GM12873 (cell line): ENCODE measurements at regions not wholly inside any gene's neighbourhood (a gene's known extent, or its start where the extent isn't known, plus 50 kb on each side); places are given as distances from the start of the nearest gene placed in this dataset.

Source experiments
- TF ChIP-seq, protein P1 (sequence below): IDR thresholded peaks from 2 replicates; pipeline ENCODE4 v1.5.1; 2012; ENCODE audit warnings: low read depth, mild to moderate bottlenecking, moderate library complexity, low read length, control low read depth; ENCODE audit not compliant: insufficient read depth; ENCODE audit errors: missing control alignments

DNA sequence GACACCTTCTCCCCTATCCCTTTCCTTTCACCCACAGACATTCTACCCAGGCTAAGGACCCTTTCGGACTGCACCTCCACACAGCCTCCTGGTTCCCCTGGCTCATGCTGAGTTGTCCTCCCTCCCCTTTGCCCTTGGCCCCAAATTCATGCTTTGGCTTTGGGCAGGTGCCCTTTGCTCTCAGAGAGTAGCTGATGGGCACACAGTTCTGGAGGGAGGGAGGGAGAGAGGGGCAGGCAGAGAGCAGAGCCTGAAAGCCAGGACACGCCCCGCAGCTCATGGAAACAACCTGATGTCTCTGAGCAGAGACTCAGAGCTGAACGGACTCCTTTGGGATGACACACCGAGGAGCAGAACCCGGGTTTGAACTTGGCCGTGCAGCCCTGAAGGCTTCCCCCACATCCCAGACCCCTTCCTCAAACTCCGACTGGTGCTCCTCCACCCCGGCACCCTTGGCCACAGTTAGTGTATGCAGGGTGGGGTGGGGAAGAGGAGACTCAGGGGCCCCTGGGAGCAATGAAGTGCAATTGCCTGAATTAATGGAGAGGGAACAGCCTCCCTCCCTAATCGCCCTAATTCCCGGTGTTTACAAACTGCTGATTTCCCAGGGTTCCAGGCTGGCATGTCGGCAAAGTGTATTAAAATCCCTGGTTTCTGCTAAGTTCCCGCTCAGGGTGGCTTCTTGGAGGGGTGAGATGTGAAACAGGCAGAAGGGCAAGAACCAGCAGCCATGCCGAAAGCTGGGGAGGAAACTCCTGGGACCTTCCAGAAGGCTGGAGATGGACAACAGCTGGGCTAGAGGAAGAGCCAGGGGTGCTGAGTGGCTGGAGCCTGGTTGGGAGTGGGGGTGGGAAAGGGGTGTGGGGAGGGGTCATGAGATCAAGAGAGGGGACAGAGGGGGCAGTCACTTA is 71.2 kb upstream of the SHISAL1 start:
- TF ChIP-seq, protein P1, sequence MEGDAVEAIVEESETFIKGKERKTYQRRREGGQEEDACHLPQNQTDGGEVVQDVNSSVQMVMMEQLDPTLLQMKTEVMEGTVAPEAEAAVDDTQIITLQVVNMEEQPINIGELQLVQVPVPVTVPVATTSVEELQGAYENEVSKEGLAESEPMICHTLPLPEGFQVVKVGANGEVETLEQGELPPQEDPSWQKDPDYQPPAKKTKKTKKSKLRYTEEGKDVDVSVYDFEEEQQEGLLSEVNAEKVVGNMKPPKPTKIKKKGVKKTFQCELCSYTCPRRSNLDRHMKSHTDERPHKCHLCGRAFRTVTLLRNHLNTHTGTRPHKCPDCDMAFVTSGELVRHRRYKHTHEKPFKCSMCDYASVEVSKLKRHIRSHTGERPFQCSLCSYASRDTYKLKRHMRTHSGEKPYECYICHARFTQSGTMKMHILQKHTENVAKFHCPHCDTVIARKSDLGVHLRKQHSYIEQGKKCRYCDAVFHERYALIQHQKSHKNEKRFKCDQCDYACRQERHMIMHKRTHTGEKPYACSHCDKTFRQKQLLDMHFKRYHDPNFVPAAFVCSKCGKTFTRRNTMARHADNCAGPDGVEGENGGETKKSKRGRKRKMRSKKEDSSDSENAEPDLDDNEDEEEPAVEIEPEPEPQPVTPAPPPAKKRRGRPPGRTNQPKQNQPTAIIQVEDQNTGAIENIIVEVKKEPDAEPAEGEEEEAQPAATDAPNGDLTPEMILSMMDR: no peak

DNA sequence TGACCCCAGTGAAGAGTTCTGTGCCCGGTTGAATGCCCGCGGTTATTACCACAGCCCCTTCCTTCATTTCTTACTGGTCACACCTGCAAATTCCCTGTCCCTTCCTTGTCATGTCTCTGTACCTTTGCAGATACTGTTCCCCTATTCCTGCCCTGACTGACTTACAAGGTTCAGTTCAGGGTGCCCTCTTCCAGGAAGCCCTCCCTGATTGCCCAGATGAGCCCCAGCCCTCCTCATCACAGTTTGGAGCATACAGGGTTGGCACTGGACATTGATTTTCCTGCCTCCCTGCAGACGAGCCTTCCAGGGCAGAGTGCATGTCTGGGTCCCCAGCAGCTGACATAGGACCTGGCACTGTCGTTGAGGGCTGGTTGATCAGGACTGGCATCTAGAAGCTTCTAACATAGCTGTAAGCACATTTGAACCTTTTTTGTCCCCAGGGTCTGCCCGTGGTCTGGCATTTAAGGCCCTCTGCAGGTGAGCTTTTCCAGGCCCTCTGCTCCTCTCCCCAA is 70.4 kb upstream of the SHISAL1 start:
- TF ChIP-seq, protein P1: no peak

DNA sequence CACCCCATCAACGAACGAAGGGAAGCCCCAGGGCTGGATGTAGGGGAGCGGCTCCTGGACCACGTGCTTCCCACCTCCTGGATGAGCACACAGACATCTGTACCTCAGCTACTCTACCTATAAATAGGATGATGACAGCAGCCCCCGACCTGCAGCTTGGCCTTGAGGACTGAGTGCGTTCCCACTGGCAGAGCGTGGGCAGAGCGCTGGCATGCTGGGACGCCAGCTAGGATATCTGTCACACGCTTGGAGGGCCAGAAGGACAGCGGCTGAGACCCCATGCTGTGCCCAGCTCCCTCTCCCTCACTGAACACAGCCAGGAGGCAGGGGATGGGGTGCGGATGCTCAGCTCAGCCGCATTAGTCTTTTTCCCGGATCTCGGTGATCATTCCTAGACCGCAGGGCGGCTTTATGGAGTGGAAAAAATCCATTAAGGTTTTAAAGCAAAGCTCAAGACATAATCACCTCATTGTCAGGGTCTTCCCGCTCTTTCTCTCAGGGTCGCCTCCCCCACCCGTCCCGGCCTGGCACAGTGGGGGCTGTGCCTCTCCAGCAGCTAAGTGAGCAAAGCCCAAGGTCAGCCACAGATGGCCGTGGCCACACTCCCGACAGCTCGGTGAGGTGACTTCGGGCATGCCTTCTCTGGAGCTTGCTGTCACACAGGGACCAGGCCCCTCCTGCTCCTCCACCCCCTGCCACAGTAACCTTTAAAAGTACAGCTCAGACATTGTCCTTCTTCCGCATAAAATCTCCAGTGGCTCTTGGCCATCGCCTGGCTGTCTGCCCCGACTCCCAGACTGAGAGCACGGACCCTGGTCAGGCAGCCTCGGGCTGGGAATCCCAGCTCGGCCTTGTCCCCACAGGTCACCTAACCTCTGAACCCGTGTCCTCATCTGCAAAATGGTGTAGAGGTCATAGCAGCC is 69.6 kb upstream of the SHISAL1 start:
- TF ChIP-seq, protein P1: no peak

DNA sequence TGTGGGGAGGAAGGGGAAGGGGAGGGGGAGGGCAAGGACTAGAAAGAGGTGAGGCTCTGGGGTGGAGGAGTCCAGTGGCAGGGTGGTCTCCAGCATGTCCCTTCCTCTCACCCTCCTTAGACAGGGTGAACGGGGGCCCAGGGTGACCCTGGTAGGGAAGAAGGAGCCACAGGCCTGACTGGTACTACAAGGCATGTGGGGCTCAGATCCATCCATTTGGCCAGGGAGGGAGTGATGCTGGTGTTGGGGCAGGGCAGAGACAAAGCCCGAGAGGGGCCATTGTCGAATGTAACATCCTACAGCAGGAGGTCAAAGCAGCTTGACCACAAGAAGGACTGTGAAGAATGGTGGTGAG is 69.0 kb upstream of the SHISAL1 start:
- TF ChIP-seq, protein P1: no peak

DNA sequence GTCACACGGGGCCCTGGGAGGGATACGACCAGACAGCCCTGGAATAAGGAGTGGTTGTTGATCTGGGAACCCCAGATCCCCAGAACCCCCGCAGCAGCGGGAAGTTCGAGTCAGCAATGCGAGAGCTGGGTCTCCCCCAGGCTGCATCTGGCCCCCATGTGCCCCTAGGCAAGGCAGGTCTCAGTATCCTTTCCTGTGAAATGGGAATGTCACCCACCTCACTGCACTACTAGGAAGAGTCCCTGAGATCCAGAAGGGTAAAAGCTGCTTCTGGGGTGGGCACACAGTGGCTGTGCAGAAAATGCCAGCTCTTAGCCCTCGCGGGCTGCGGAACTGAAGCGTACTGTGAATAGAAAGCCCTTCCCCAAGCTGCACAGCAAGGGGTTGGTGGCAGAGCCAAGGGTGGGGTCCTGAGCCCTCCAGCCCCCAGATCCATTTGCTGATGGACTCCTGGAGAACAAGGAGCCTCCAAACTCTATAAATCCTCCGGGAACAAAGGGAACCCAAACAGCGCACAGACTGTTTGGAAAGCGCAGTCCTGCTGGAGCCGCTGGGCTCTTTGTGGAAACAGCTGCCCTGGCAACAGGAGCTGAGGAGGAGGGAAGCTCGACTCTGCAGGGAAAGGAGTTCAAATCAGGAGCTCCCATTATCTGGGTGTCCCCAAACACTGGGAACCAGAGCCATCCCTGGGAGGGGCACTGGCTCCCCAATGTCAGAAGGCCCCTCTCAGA is 68.2 kb upstream of the SHISAL1 start:
- TF ChIP-seq, protein P1: no peak

DNA sequence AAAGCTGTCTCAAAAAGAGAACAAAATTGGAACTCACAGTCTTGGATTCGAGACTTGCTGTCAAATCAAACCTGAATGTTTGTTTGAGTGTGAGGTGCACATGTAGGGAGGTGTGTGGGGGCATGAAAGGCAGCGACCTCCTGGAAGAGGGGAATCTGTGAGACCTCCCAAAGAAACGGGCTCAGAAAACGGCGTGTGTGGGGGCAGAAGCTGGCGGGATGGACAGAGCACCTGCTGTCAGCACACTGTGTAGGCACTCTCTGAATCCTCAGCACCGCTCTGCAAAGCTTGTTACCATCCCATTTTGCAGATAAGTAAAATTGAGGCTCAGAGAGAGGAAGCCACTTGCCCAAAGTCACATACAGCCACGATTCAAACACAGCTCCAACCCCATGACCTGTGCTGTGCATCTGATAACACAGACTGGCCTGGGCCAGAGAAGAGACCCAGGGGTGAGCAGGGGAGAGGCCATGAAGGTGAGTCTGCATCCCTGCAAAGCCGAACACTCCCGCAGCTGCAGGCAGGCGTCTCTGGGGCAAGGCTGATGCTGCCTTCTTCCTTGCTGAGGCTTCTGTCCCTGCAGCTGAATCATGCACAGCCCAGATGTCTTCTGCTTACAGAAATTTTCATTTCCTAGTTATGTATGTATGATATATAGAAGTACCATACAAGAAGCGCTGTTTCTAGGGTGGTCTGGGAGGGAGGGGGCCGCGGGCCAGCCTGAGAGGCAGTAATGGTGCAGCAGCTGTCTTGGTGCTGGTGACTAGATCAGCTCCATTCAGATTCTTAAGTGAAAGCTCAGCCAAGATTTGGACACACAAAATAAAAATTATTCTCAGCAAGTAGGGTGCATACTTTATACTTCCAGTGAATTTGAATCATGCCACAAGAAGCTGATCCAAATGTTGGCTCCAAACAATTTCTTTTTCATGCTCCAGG is 67.3 kb upstream of the SHISAL1 start:
- TF ChIP-seq, protein P1: no peak
